ENCODE measurements at regions not wholly inside any gene's neighbourhood (a gene's known extent, or its start where the extent isn't known, plus 50 kb on each side); places are given as distances from the start of the nearest gene placed in this dataset.
"Not testable (repeated sequence)": the region's sequence is repeated elsewhere in the genome, so short reads cannot be mapped to it uniquely, and the experiment has no call there.

DNA sequence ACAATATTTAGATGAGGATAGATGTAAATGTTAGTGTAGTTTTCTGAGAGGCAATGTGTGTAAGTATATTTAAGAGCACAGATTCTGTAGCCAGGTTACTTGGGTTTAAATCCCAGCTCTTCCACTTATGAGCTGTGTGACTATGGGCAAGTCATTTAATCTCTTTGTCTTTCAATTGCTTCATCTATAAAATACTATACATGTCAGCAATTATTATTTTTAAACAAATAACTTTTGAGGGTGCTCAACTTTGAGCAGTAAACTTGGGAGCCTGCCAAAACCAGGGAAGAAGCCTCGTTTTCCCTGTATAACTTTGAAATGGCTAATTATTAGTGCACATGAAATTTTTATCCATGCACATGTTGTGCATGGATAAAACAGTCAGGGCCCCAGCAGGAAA lies 222.8 kb downstream of the FOXD2 start:
- DNase-seq (ENCODE audit: low read depth, low spot score): no peak

DNA sequence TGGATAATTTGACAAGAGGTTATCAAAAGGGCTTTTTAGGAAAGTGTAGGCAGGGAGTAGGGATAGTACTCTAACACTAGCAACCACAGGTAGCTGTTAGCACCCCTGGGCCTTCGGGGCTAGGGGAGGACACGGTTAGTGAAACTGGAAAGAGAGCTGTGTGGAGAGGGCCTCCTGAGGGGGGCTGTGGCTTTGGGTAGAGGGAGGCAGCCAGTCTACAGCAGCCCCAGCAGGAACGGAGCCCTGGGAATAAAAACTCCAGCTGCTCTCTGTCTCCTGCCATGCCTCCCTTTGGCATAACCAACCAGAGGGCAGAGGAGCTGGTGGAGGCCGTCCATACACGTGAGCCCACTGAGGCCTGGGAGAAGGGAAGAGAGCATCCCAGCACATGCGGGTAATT lies 223.2 kb downstream of the FOXD2 start:
- DNase-seq (ENCODE audit: low read depth, low spot score): no peak

DNA sequence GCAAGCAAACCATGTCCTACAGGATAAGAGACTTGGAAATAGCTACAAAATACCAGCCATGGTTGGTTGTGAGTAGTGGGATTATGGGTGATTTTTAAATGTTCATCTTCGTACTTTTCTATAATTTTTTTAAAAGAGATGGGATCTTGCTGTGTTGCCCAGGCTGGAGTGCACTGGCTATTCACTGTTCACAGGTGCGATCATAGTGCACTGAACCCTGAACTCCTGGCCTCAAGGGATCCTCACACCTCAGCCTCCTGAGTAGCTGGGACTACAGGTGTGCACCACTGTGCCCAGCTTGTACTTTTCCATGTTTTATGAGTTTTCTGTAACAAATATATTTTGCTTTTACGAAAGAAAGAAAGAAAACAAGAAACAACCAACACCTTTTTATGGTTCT lies 224.2 kb downstream of the FOXD2 start:
- no peak for DNase-seq (ENCODE audit: low read depth, low spot score)

DNA sequence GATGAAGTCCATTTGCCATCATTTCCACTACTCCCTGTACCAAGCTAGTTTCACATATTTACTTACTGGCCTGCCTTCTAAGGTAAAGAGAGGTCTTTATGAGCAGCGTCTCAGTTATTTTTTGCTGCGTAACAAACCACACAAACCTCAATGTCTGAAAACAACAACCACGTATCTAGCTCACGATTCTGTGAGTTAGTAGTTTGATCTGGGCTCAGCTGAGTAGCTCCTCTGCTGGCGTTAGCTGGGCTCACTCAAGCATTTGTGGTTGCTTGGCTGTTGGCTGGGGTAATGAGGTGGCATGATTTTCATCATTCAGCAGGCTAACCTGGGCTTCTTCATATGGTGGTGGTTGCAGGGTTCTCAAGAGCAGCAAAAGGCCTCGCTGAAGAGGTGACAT lies 225.4 kb downstream of the FOXD2 start:
- no peak for DNase-seq (ENCODE audit: low read depth, low spot score)

DNA sequence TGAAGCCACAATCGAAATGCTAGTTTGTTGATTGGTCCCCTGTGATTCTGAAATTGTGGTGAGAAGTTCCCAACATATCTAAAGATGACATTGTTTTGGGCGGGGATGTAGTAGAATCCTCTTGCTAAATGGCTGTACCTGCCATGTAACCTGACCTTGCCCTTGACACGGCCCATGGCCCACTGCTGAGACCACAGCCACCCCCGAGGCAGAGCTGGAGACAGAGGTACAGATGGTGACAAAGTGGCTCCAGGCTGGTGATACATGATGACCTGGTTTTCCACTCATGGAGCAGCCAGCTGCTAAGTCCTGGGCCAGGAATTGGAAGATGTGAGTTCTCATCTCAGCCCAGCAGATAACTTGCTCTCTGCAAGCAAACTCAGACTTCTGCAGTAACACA lies 226.5 kb downstream of the FOXD2 start:
- DNase-seq (ENCODE audit: low read depth, low spot score): no peak

DNA sequence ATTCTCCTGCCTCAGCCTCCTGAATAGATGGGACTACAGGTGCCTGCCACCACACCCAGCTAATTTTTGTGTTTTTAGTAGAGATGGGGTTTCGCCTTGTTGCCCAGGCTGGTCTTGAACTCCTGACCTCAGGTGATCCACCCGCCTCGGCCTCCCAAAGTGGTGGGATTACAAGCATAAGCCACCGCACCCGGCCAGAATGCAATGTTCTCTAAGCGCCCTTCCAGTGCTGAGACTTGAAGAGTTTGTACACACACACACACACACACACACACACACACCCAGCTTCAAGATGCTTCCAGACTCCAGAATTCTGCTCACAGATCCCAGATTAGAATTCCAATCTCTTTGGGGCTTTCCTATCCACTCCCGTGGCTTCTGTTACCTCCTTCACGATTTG lies 227.1 kb downstream of the FOXD2 start:
- not testable (repeated sequence) for DNase-seq (ENCODE audit: low read depth, low spot score)

DNA sequence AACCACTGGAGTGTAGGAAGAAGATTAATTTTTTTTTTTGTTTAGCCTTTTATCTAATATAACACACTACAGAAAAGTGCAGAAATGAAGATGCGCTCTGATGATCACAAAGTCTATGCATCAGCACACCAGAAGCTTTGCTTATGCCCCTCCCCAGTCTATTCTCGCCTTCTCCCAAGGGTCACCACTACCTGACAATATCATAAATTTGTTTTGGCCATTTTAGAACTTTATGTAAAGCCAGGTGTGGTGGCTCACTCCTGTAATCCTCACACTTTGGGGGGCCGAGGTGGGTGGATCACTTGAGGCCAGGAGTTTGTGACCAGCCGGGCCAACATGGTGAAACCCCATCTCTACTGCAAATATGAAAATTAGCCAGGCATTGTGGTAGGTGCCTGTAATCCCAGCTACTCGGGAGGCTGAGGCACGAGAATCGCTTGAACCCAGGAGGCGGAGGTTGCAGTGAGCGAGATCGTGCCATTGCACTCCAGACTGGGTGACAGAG lies 231.3 kb downstream of the FOXD2 start:
- no peak for DNase-seq (ENCODE audit: low read depth, low spot score)

DNA sequence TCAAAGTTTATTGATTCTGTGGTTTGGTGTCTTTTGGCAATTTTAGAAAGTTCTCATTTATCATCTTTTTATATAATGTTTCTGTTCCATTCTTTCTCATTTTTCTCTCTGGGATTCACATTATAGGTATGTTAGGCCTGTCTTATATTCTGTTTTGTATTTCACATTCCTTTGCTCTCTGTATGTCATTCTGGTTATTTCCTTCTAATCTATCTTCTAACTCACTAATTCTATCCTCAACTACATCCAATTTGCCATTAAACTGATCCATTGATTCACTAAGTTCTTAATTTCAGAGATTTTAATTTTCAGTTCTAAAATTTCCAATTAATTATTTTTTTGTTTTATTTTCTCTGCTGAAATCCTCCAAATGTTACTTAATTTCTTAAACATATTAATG lies 234.8 kb downstream of the FOXD2 start:
- DNase-seq (ENCODE audit: low read depth, low spot score): no peak

DNA sequence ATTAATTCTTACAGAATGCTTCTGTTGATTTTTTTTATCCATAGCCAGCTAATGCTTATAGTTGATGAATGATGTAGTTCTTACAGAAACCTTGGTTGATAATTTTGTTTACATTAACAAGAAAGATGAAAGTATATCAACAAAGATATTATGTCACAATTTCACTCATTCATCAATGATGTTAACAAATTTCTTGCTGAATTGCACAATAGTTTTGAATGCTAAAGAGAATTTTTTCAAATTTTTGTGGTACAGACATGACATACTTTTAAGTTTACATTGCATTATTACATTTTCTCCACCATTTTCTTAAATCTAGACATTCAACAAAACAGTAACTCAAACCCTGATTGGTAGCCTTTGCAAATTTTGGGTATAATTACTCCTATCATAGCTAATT lies 236.3 kb downstream of the FOXD2 start:
- no peak for DNase-seq (ENCODE audit: low read depth, low spot score)

DNA sequence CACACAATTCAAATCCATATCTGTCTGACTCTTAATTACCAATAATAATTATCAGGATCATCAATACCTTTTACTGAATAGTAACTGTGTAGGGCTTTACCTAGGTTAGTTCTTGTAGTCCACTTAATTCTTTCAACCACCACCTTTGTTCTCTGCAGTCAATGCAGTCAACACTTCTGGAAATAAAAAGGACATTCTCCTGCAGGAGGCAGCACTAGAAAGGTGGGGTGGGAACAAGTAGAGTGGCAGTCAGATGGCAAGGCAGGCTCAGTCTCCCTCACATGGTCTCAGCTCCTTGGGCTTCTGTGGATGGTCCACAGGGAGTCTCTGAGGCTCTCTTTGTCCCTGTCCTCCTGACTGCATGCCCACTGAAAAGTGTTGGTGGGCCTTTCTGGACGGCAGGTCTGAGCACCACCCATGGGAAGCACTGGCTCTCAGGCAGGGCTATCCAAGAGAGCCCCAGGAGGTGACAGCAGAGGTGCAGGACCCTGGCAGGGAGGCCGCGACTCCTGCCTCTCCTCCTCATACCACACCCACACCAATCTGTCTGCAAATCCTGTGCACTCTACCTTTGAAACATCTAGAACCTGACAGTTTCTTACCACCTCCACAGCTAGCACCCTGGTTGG lies 237.3 kb downstream of the FOXD2 start:
- no peak for DNase-seq (ENCODE audit: low read depth, low spot score)

DNA sequence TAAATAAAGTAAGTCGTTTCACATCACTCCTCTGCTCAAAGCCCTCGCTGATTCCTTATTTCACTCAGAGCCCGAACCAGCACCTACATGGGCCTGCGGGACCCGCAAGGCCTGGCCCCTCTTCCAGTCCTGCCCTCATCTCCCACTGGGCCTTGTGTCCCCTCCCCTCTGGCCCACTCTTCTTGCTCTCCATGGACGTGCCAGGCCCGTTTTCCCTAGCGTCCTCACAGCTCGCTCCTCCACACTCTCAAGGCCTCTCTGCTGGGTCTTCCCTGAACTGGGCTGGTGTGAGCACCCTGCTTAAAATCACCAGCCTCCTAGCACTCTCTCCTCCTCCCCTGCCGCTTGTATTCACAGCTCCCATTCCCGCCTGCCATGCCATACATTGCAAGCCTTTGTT lies 237.9 kb downstream of the FOXD2 start:
- DNase-seq (ENCODE audit: low read depth, low spot score): no peak

DNA sequence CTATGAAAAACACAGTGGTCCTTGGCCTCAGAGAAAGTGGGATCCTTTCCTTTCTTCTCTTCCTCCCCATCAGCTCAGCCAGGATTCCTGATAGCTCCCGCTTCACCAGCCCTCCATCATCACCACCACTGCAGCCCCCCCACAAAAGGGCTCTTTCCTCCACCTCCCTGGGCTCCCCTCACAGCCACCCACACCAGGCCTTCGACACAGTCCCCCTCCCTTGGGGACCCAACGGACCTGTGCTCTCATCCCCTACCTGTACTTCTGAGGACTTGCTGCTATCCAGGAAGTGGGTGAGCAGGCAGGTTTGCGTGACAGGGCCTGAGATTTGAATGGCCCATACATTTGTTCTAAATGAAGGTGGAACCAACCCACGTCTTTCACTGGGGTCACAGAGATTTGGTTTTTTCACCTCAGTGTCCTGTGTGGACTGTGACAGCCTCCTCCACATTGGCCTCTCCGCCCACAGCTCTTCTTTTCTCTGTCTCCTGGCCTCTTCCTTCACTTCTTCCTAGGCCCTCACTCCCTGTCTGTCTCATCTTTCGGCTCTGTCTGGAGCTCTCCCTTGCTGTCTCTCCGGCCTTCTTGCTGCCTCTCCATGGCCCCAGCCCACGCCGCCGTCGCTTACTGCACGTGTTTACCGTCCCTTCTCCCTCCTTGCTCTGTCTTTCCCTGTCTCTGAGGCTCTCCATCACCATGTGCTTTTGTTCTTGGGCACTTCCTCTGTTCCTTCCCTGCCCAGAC lies 238.6 kb downstream of the FOXD2 start:
- DNase-seq (ENCODE audit: low read depth, low spot score): no peak

DNA sequence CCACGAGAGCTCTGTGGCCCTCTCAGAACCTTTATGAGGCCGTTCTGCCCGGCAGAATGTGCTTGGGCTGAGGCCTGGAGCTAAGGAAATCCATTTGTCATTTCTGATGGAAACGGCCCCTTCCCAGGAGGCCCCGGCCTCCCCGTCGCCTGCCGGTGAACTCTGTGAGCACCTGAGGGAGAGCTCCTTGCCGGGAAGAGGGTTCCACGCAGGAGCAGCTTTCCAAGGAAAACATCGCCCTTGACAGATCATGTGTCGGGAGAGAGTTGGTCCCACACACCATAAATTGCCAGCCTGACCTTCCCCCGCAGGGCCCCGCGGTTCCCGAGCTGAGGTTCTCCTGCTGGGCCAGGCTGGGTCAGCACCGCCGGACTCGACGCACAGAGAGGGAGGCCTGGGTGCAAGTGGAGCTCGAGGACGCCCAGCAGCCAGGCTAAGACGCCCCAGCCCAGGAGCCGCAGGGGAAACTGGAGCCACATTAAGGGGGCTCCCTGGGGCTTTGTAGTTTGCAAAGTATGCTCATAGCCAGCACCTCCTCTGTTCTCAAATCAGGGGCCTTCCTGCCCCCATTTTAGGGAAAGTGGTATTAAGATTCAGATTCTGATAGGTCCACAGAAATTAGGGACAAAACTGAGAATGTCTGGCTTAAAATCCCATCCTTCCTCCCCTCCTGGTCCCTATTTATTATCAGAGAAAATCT lies 239.5 kb downstream of the FOXD2 start:
- DNase-seq (ENCODE audit: low read depth, low spot score): no peak

DNA sequence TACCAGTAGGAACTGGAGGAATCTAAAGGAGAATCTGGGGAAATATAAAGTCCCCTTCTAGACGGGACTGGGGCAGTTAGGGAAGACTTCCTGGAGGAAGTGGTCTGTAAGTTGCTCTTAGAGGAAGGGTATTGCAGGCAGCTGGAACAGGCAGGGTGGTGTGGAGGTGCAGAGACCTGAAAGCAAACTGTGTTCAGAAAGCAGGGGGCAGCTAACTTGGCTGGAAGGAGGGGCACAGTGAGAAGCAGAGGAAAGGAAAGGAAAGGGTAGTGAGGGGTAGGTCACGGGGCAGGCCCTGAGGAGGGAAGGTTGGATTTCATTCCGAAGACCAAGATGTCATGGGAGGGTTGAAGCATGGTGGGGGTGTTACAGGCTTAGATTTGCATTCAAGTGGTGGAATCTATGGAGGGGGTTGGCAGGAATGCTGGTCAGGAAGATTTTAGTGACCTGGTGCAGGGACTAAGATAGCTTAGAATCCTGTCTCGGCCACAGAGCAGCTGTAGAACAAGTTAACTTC lies 240.7 kb downstream of the FOXD2 start:
- no peak for DNase-seq (ENCODE audit: low read depth, low spot score)

DNA sequence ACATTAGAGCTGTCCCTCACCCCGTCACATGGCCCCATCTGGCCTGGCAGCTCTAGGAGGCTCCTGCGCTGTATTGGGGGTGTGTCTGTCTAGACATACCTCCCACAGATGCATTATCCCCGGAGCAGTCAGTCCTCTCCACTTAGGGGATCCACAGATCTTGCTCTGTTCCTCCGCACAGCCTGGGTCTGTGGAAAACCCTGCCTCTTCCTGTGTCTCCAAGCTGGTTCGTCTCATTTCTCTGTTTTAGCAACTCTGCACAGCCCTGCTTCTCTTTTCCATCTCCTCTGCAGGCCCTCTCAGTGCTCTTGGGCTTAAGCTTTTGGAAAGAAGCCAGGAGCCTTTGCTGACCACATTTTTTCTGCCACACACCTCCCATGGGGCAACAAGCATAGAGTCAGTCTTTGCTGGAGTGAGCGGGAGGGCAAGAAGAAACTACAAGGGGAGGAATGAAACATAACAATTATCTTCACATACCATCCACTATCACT lies 241.5 kb downstream of the FOXD2 start:
- DNase-seq (ENCODE audit: low read depth, low spot score): no peak

DNA sequence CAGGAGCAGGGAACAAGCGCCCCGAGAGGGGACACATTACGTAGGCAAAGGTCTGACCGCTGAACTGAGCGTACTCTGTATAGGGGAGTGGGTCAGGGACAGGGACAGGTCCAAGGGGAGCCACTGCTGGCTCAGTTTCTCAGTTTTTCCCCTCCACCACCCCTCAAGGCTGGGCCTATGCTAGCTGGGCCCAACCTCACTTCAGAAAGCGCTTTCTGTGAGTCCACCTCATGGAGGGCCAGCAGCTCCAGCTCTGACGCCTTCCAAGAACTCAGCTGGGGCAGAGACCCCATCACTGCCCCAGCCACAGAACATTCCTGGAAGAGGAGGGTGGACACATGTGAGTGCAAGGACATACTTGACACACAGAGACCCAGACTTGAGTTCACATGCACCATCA lies 242.0 kb downstream of the FOXD2 start:
- DNase-seq (ENCODE audit: low read depth, low spot score): no peak

DNA sequence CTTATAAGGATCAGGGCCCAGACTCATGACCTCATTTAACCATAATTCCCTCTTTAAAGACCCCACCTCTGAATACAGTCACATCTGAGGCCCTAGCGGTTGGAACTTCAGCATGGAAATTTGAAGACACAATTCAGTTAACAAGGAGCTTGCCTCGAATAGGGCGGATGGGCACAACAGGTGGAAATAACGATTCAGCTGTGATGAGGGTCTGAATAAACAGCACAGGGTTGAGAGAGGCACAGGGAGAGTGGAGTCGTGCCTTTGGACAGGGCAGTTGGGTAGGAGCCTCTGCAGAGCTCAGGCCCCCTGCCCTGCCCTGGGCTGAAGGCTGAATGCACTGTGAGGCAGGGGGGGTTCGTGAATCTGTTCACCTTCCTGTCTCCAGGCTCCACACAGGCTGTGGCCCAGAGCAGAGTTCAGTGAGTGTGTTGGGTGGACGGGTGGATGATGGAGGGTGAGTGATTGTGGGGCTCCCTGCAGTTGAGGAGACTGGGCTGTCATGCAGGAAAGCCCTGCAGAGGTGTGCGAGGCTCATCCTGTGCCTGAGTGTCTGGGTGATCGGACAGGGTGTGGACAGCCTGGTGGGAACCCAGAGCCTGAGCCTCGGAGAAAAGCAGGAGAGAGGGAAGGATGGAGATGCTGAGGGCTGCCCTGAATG lies 243.1 kb downstream of the FOXD2 start:
- DNase-seq (ENCODE audit: low read depth, low spot score): no peak

DNA sequence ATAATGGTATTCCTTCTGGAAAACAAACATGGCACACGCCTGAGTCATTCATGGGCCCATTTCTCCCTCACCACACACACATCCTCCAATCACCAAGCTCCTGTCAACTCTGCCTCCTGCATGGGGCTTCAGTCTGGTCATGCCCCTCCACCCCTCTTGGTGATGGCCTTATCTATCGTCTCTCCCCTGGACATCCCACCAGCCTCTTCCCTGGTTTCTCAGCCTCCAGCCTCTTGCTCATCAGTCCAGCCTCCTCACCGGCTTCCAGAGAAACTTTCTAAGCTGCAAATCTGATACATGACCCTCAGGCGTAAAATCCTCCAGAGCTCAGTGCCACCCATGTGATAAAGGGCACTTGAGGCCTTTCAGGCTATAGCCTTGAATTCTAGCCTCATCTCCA lies 243.9 kb downstream of the FOXD2 start:
- DNase-seq (ENCODE audit: low read depth, low spot score): no peak

DNA sequence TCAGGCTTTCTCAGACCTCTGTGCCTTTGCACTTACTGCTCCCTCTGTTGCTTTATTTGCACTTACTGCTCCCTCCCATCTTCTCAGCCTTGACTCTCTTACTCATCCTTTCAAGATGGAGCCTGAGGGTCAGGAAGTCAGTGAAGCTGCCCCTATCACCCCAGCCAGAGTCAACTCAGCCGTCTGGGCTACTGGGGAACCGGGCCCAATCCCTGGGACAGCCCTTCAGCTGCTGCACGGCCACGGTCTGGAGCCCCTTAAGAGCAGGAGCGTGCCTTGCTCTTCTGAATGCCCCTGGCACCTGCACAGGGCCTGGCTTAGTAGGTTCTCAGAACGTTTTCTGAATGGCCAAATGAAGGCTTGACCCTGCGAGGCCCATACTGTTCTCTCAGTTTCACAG lies 244.4 kb downstream of the FOXD2 start:
- no peak for DNase-seq (ENCODE audit: low read depth, low spot score)

DNA sequence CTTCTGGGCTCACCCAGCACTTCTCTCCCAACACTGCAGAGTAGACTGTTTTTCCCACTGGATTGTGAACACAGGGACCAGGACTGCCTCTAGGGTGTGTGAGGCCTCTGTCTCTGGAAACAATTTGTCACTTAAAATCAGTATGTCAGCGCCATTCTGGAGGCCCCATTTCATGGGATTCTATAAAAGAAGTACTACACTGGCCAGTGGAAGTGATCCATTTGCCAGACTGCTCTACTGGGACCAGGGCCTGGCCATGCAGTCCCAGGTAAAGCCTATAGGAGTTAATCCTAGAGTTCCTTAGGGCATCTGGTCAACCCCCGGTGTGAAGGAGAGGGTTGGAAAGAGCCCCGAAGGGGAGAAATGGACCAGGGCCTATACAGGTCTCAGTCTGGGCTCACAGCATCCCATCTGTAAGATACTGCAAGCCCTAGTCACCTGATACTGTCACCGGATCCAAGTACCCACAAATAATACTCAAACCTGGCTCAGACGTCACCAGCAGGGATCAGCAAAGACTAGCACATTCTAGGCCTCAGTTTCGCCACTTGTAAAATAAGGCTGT lies 245.0 kb downstream of the FOXD2 start:
- DNase-seq (ENCODE audit: low read depth, low spot score): no peak

DNA sequence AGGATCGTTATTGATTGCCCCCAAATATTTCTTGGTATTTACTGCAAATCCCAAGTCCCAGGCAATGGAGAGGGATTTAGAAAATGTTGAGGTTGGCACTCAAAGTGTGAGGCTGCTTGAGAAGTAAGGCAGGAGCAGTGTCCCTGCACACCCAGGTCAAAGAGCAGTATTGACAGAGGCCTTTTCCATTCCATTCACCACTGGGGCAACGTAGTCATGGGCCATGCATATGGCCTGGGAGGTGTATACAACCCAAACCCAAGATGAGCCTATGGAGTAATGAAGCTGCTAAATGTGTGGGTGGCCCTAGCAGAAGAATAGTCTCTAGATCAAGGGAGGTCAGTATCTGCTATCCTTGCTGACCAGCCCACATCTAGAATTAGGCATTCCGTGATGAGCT lies 245.6 kb downstream of the FOXD2 start:
- no peak for DNase-seq (ENCODE audit: low read depth, low spot score)

DNA sequence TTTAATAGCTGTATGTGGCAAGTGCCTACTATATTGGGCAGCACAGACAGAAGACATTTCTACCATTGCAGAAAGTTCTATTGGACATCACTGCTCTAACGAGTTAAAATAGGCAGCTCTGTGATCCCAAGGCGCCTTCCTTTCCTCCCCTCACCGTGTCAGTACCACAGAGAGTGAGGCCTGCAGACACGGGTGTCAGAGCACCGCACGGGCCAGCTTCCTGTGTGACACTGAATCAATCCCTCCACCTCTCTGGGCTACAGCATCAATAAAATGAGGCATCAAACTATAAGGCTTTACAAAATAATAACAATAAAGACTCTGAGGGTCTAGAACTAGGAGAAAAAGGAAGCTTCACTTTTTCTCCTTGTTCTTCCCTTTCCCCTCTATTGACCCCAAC lies 246.7 kb downstream of the FOXD2 start:
- no peak for DNase-seq (ENCODE audit: low read depth, low spot score)
